ENCODE measurements at regions not wholly inside any gene's neighbourhood (a gene's known extent, or its start where the extent isn't known, plus 50 kb on each side); places are given as distances from the start of the nearest gene placed in this dataset.
A peak's percentile ranks its signal among the peaks of the same experiment; 100 is the strongest.
"Not testable (repeated sequence)": the region's sequence is repeated elsewhere in the genome, so short reads cannot be mapped to it uniquely, and the experiment has no call there.

GRCh38 chr12:89225808-89226411 lies 126.4 kb downstream of the DUSP6 start:
- no peak for DNase-seq

- peak; percentile 68 for DNase-seq
Observed at GRCh38 chr12:89225401-89225800, 126.9 kb downstream of the DUSP6 start.

- DNase-seq = not testable (repeated sequence)
Observed at GRCh38 chr12:89222580-89222979, 129.7 kb downstream of the DUSP6 start.

- DNase-seq = no peak
Observed at GRCh38 chr12:89217472-89217871, 134.8 kb downstream of the DUSP6 start.

GRCh38 chr12:89216211-89216952 lies 135.9 kb downstream of the DUSP6 start:
- no peak for DNase-seq

- no peak for DNase-seq
Observed at GRCh38 chr12:89215196-89215595, 137.1 kb downstream of the DUSP6 start.

- no peak for DNase-seq
Observed at GRCh38 chr12:89213747-89214146, 138.6 kb downstream of the DUSP6 start.

- no peak for DNase-seq
Observed at GRCh38 chr12:89213139-89213538, 139.2 kb downstream of the DUSP6 start.

- no peak for DNase-seq
Observed at GRCh38 chr12:89212339-89212771, 139.9 kb downstream of the DUSP6 start.

GRCh38 chr12:89211456-89211855 lies 140.8 kb downstream of the DUSP6 start:
- DNase-seq = no peak

- DNase-seq = no peak
Observed at GRCh38 chr12:89210277-89210676, 142.0 kb downstream of the DUSP6 start.

GRCh38 chr12:89208661-89209096 lies 143.6 kb downstream of the DUSP6 start:
- DNase-seq = no peak

GRCh38 chr12:89206390-89206789 lies 145.9 kb downstream of the DUSP6 start:
- no peak for DNase-seq

GRCh38 chr12:89205517-89205916 lies 146.8 kb downstream of the DUSP6 start:
- DNase-seq = no peak

- DNase-seq = no peak
Observed at GRCh38 chr12:89203144-89203543, 149.2 kb downstream of the DUSP6 start.

GRCh38 chr12:89200217-89200616 lies 152.1 kb downstream of the DUSP6 start:
- DNase-seq = no peak

GRCh38 chr12:89195470-89195869 lies 156.8 kb downstream of the DUSP6 start:
- DNase-seq = no peak

GRCh38 chr12:89194683-89195082 lies 157.6 kb downstream of the DUSP6 start:
- no peak for DNase-seq

- DNase-seq = no peak
Observed at GRCh38 chr12:89192429-89192828, 159.9 kb downstream of the DUSP6 start.

GRCh38 chr12:89191597-89191996 lies 160.7 kb downstream of the DUSP6 start:
- not testable (repeated sequence) for DNase-seq

GRCh38 chr12:89189448-89189847 lies 162.9 kb downstream of the DUSP6 start:
- no peak for DNase-seq

- DNase-seq = no peak
Observed at GRCh38 chr12:89187507-89187906, 164.8 kb downstream of the DUSP6 start.

GRCh38 chr12:89185889-89186288 lies 166.4 kb downstream of the DUSP6 start:
- DNase-seq = no peak

- DNase-seq = no peak
Observed at GRCh38 chr12:89185181-89185580, 167.1 kb downstream of the DUSP6 start.

GRCh38 chr12:89183985-89184435 lies 168.3 kb downstream of the DUSP6 start:
- DNase-seq = no peak

Data from activated T-cell treated with anti-CD3 and anti-CD28 coated beads for 4 hours (primary cell).